Testis (tissue), 2 donors: ENCODE measurements at regions not wholly inside any gene's neighbourhood (a gene's known extent, or its start where the extent isn't known, plus 50 kb on each side); places are given as distances from the start of the nearest gene placed in this dataset.
"Not testable (repeated sequence)": the region's sequence is repeated elsewhere in the genome, so short reads cannot be mapped to it uniquely, and the experiment has no call there.

ENCODE experiments used
- DNase-seq: peaks from one replicate; pipeline ENCODE4 v3.0.0-alpha.2; 2019
- H3K27ac ChIP-seq, 2 donors: fragments of 200-600 bp; sonication (generic); one replicate each; pipeline ENCODE4 v1.5.1; 2019
- H3K27me3 ChIP-seq: fragments of 200-600 bp; sonication (generic); one replicate; pipeline ENCODE4 v1.5.1; 2019
- H3K36me3 ChIP-seq: fragments of 200-600 bp; sonication (generic); one replicate; pipeline ENCODE4 v1.5.1; 2017; ENCODE audit warnings: low read depth; ENCODE audit errors: missing control alignments
- H3K4me1 ChIP-seq: fragments of 200-600 bp; sonication (generic); one replicate; pipeline ENCODE4 v1.5.1; 2019
- H3K4me3 ChIP-seq, 2 donors: fragments of 200-600 bp; sonication (generic); one replicate each; pipeline ENCODE4 v1.5.1; 2017 to 2019
- H3K9me3 ChIP-seq: fragments of 200-600 bp; sonication (generic); one replicate; pipeline ENCODE4 v1.5.1; 2017
- CTCF ChIP-seq, 3 experiments: fragments of 450-650 bp in 2 of 3; fragments of 200-600 bp in 1 of 3; sonication (generic) in 1 of 3; IDR thresholded peaks; one replicate each; pipeline ENCODE4 v1.5.1; 2016 to 2019; ENCODE audit warnings: antibody characterized with exemption in 3 of 3, mild to moderate bottlenecking in 2 of 3, moderate library complexity in 1 of 3
- POLR2A ChIP-seq: fragments of 450-650 bp; IDR thresholded peaks from one replicate; pipeline ENCODE4 v1.6.1; 2017; ENCODE audit warnings: antibody characterized with exemption, mild to moderate bottlenecking, moderate library complexity
- WGBS, 2 donors: methylation state at CpG; one replicate each; pipeline ENCODE4 v1.1.5; 2018; 5-methylcytosine and 5-hydroxymethylcytosine counted together
- intact Hi-C: fragments of 100-400 bp; cut with DNase I; formaldehyde crosslinking; loops from one replicate; pipeline ENCODE4 v1.15.1; 2023; ENCODE audit warnings: low total_unique reads

GRCh38 chr4:165814256-165815020, 58.6 kb upstream of the TLL1 start:
- Histone ChIP-seq H3K27me3 (no peaks in the 10 kb centered on the region), H3K9me3 (no peaks in the 10 kb centered on the region), H3K4me1 (no peaks in the 10 kb centered on the region), H3K27ac (no peak overlapping the region), H3K36me3 (no peaks in the 10 kb centered on the region), H3K4me3 (no peak overlapping the region)
- intact Hi-C loops = no loop called here
- WGBS, 2 donors = 82% methylated on average over 4 of the region's 4 CpGs
- TF ChIP-seq CTCF (IDR thresholded peaks at IDR 0.05) (no peak), POLR2A (no peak)
- no peak for DNase-seq

GRCh38 chr4:165819126-165819525, 53.9 kb upstream of the TLL1 start:
- H3K9me3 ChIP-seq, intact Hi-C loops, H3K4me3 ChIP-seq, DNase-seq, H3K36me3 ChIP-seq, H3K27me3 ChIP-seq, H3K27ac ChIP-seq, H3K4me1 ChIP-seq: not testable (repeated sequence)
- 93 to 97% methylated on average over 6 of the region's 6 CpGs for WGBS, 2 donors
